GM11168 (cell line): ENCODE measurements at regions not wholly inside any gene's neighbourhood (a gene's known extent, or its start where the extent isn't known, plus 50 kb on each side); places are given as distances from the start of the nearest gene placed in this dataset.

Source experiments
- in situ Hi-C: fragments of 300-500 bp; cut with MboI; formaldehyde crosslinking; loops from one replicate; pipeline ENCODE4 v1.12.0; 2022; ENCODE audit warnings: low sequenced_read_pairs; ENCODE audit not compliant: unreplicated experiment

DNA sequence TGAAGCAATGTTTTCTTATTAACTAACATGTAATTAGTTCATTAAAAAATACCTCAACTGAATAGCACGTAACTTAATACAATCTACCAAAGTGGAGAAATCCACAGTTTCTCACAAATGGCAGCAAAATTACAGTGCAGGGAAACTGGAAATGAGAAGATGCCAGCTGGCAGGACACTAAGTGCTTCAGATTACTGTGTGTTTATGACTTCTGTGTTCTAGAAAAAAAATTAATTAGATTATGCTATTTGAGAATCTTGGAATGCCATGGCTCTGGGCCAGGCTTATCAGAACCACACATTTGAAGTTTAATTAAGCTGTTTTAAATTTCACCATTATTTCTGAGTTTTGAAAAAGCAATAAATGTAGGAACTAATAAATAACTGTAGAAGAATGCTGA is 357.6 kb downstream of the TGFB2 start:
- in situ Hi-C loops, result no loop called here

DNA sequence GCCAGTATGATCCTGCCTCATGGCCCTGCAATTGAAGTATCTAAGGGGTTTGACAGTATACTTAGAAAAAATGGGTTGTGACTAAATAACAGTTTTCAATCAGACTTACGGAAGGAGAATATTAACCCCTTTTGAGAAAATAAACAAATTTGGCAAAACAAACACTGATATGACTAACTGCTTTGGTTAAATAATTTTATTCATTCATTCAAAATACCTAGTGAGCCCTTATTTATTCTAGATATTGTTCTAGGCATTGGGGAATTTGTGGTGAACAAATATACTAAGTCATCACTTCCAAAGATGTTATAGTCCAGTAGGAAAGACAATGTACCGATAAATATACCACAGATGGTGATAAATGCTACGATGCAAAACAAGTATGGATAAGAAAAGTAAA is 358.7 kb downstream of the TGFB2 start:
- in situ Hi-C loops, result no loop called here

DNA sequence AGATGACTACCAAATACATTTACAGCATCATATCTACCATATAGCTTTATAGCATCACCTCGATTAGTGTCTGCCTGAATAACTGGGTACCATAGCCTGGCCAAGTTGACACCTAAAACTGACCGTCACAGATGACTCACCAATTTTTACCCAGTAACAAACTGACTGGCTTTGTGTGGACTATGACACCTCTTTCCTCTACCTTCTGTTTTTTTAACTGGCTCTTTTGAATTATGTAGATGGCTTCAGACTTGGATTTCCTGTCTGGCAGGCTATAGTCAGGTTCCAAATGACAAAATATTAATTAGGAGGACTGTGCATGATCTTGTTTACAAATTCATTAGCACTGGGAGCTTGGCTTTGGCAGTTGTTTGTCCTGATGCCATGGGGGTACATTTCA is 360.3 kb downstream of the TGFB2 start:
- in situ Hi-C loops, result no loop called here

DNA sequence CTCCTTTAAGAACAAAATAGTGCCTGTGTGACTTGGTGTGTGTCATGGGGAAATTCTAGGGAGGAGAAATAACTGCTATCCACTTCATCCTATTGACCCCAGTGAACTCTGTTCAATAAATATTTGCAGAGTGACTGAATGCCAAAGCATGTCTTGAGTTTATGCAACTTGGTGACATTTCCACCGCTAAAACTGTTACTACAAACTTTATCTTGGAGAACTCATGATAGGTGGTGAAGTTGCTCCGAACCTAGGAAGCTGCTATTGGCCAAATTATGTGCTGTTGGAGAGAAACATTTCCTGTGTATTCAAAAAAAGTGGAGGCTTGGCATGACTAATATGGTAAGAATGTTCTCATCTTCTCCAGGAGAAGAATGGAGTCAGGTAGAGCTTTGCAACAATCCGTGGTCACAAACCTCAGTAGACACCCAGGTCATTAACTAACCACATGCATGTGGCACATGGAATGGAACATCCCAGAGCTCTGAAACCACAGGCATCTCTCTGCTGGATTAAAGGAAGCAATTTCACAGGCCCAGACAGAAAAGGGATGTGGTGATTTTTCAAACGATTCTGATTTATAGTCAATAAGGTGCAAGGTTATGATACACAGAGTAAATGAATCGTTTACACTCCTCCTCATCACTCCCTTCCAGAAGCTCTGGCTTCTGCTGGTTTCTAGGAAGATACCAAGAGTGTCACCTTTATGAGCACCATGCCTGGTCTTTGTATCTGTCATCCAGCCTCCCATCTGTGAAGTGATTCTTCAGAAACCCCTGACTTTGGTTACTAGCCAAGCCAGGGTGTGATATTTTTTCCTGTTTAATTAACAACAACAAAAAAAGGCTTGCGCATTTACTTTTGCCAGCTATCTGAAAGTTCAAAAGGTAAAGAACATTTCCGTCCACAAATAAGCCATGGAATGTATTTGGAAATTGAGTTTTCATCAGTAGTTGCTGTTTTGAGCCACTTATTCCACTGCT is 361.1 kb downstream of the TGFB2 start:
- in situ Hi-C loops, result no loop called here

DNA sequence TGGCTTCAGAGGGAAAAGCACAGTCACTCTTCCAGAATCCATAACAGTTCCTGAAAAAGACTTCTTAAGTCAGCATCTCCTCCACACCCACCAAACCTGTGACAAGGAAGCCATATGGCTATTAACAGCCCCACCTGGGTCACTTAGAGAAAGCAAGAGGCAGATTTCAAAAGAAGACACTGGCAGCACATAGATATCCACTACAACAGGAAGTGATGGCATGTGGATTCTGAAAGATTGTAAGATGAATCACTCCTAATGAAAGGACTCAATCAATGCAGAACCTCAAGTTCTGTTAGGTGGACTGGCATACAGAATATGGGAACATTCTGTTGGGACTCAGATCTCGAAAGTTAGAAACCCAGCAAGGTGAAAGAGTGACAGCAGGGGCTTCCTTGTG is 365.9 kb downstream of the TGFB2 start:
- in situ Hi-C loops, result no loop called here

DNA sequence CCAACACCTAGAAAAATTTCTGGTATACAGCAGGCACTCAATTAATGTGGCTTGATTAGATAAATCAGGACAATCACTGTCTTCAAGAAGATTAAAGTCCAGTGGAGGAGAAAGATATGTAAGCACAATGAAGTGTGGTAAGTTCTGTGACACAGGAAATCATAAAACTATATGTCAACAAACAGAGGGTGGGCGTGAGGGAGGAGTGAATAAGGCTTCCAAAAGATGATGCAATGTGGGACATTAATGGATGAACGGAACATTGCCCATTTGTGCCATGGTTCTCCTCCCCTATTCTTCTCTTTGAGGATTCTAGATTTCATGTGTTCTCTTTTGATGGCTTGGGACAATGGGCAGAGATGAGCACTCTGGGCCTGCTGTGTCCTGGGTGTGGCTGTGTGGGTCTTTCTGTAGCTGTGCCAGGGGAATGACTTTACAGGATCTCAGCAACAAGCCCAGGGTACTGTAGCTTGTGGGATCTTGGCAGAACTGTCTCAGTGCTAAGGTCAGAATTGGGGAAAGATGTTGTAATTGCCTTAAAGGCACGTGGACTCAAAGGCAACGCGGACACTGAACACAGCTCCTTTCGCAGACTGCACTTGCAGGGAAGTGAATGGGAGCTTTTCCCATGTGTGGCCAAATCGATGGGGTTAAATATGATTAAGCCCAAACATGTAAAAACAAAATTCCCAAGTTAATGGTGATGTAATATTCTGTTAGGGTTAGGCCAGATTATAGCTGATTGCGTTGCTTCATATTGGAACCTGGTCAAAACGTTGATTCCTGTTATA is 366.9 kb downstream of the TGFB2 start:
- in situ Hi-C loops, result no loop called here

DNA sequence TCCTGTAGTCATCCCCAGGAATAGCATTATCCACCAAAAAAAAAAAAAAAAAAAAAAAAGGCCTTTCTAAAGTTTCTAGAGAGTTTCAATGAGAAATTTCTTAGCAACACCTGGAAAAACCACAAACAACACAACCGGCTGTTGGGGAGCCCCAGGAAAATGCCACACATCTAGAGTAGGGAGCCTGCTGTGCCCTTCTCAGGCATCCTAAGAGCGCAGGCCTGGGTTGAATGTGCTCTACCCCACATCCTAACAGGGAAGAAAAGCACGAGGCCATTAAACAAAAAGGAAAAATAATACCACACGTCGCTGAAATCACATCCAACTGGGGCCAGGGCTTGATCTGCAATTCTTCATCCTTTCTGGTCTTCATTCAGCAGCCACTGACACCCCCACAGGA is 367.5 kb downstream of the TGFB2 start:
- in situ Hi-C loops, result no loop called here

DNA sequence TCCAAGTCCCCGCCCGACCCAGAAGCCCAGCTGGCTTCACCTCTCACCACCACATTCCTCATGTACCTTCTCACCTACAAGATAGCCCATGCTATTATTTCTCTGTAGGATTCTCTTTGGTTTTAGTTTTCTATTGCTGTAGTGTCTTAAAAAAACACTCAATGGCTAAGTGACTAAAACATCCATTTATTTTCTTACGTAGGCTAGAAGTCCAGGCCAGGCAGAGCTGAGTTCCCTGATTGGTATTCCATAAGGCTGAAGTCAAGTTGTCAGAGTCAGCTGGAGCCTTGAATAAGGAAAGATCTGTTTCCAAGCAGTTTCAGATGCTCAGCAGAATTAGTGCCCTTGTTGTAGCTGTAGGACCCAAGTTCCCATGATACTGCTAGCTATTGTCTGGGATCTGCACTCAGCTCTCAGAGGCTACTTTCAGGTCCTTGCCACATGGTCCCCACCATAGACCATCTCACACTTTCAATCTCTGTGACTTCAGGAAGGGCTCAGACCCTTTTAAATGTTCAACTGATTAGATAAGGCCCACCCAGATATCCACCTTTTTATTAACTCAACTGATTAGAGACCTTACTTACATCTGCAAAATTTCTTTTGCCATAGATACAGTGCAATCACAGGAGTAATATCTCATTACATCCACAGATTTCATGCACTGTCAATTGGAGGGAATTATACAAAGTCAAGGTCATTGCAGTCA is 371.0 kb downstream of the TGFB2 start:
- in situ Hi-C loops, result no loop called here

DNA sequence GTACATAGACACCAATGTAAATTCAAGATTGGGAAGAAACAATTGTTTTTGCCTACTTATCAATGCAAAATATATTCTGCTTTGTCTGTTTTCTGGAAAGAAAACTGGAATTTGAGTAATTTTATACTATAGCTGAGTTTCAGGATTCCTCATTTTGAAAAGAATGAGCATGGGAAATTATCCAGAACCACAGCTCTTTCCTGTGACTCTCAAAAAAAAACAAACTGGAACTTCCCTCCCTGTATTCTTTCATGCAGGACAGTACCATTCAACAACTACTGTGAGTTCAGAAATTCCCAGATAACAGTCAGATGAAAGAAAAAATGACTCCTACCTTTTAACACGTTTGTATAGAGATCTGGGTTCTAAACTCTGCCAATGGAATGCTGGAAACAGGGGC is 372.4 kb downstream of the TGFB2 start:
- in situ Hi-C loops, result no loop called here

DNA sequence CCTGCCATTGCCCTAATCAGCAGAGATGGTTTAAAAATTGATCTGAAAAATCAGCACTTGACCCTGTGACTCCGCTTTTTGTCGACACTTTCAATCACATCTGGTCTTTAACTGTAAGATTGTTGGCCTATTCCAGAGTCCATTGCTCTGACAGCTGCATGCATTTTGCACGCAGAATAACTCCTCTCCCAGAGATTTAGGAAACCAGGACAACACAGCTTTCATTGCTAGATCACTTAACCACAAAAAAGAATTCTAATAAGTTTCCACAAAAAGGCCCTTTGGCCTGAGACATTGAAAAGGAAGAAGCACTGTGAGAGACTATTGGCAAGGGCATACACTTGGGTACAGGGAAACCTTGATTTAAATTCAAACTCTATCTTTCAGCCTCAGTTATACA is 373.1 kb downstream of the TGFB2 start:
- in situ Hi-C loops, result no loop called here

DNA sequence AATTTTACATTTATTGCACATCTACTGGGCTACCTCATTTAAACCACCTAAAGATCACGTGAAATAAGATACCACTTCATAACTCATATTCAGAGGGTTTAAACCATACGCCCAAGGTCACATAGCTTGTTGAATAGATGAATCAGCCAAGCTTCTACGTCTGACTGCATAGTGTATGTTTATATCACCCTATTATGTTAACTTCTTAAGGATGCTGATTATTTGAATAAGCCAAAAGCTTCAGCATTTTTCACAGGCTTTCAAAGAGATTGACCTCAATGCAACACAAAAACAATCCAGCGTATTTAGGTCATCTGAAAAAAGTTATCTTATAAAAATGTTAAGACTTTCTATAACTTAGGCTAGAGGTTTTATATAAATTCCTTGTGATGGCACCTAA is 373.8 kb downstream of the TGFB2 start:
- in situ Hi-C loops, result no loop called here

DNA sequence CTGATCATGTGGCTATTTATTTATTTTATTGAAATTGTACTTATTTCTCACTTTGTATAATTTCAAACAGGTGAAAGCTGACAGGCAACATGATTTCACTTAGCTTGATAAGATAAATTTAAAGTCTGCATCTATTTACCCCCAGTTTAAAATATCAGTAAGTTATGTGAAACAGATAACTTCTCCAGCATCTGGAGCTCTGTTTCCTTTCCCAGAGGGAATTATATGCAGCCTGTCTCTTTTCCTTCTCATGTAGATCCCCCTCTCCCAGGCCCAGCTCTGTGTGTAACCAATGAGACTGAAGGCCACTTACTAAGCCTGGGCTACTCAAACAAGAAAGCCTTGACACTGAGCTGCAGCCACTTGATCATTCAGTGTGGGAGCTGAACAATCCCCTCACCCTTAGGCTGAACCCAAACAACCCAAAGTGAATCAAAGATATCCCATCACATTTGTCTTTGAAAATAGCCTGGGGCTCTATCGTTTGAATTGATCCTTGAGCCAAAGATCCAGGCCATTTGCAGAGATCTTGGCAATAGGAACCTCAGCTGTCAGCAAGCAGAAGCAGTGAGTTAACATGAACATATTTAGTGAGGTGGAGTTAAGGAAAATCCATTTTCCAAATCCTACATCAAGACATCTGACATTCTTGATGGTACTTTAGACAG is 383.9 kb downstream of the TGFB2 start:
- in situ Hi-C loops, result no loop called here

DNA sequence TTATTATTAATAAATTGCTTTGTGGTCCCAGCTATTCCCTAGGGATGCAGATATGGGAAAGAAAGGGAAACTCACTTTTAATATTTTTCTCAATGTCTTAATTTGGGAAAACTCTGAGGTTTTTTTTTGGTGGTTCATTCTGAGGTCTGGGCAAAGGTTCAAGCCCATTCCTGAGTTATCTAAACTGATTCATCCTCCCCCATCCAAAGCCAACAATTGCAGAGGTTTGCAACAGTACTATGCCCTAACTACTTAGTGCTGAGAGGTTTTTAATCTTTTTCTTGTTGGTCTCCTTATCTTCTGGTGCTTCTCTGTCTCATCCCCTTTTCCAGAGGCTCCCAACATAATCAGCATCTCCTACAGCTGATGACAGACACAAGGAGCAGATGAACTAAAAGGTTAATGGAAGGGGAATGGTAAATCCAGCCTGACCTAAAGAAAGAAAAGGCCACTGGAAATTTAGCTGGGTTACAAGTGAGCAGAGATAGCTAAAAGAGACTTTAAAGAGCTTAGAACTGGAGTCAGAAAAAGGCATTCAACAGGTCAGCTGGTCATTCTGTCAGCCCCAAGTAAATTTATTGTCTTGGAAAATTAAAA is 390.4 kb downstream of the TGFB2 start:
- in situ Hi-C loops, result no loop called here

DNA sequence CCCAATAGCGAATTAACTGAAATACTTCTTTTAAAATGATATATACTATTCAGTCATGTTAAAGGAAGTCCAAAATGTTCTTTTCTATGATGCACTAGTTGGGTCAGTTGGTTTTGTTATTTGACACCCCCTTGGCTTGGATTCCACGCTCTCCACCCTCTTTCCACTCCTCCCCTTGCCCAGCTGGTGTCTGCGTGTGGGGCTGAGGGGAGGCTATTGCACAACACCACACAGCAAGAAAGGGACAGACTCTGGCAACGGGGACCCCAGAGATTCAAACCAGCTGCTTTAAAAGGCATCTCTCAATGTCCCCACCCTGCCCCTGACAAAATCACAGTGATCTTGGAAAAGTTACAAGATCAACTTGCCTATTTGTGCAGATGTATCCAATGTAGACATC is 394.3 kb downstream of the TGFB2 start:
- in situ Hi-C loops, result no loop called here

DNA sequence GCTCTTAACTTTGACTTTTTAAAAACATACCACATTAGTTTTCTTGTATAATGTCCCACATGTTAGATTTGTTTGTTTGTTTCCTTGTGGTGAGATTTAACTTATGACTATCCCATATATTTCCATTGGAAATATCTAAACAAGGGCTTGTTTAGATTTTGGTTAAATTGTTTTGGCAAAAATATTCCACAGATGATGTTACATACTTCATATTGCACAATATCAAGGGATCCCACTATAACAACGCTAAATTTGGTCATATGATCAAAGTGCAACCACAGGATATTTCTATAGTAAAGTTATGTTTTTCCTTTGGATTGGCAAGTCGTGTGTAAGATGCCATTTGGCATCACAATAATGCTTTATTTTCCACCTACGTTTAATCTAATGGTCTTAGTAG is 396.7 kb downstream of the TGFB2 start:
- in situ Hi-C loops, result no loop called here

DNA sequence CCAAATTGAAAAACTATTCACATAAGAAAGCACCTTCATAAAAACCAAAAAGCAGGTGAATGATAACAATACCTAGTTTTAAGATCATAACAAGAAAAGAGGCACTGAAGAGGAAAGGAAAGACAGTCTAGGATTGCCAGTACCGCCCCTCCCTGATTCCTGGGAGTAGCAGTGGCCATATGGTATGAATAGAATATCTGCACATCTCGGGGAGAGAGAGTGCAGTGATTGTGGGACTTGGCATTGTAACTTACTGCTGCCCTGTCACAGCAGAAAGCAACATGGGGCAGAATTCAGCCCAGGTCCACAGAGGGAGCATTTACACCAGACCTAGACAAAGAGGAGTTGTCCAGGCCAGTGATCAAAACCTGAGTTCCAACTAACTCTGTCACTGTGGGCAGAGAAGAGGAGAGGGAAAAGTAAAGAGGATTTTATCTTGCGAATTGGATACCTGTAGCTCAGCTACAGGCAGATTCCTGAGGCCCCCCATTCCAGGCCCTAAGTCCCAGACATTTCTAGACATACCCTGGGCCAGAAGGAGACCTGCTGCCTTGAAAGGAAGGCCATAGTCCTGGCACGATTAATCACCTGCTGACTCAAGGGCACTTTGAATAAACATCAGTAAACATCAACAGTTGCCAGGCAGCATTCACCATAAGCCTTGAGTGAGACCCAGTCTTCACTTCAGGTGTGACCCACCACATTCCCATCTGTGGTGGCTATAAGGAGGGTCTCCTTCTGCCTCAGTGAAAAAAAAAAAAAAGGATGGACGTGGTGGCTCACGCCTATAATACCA is 397.5 kb downstream of the TGFB2 start:
- in situ Hi-C loops, result no loop called here

DNA sequence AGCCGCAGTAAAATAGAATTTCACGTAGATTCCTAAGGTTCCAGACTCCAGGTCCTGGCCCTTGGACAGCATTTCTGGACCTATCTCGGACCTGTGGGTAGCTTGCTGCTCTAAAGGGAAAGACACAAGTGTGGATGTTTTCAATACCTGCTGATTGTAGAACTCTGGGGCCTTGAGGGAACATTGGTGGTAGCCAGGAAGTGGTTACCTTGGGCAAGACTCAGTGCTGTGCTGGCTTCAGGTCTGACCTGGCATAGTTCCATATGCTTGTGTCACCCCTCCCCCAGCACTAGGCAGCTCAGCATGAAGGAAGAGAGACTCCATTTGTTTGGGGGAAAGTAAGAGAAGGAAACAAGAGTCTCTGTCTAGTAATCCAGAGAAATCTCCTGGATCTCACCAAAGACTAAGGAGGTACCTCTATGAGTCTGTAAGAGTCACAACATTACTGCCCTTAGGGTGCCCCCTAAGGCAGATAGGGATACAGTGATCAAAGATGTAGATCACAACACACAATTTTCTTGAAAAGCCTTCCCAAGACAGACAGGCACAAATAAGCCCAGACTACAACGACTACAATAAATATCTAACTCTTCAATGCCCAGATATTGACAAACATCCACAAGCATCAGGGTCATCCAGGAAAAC is 398.8 kb downstream of the TGFB2 start:
- in situ Hi-C loops, result no loop called here

DNA sequence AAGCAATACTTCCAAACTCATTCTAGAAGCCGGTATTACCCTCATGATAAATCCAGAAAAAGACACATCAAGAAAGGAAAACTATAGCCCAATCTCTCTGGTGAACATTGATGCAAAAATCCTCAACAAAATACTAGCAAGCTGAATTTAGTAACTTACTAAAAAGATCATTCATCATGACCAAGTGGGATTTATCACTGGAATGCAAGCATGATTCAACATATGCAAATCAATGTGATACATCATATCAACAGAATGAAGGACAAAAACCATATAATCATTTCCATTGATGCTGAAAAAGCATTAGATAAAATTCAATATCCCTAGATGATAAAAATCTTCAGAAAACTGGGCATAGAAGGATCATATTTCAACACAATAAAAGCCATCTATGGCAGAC is 402.9 kb downstream of the TGFB2 start:
- in situ Hi-C loops, result no loop called here
